CD4-positive, alpha-beta T cell treated with Interleukin-6 at 100 ng/mL for 8 hours (primary cell): ENCODE measurements at regions not wholly inside any gene's neighbourhood (a gene's known extent, or its start where the extent isn't known, plus 50 kb on each side); places are given as distances from the start of the nearest gene placed in this dataset.
"Not testable (repeated sequence)": the region's sequence is repeated elsewhere in the genome, so short reads cannot be mapped to it uniquely, and the experiment has no call there.

ENCODE experiments used
- DNase-seq: peaks from one replicate; pipeline ENCODE4 v3.0.0-alpha.2; 2020; ENCODE audit warnings: mixed read lengths, low spot score

- no peak for DNase-seq
Observed at GRCh38 chr6:26264547-26264946, 100.5 kb upstream of the BTN3A2 start.

GRCh38 chr6:26267083-26267589, 97.9 kb upstream of the BTN3A2 start:
- no peak for DNase-seq

- peak; percentile 3 for DNase-seq
Observed at GRCh38 chr6:26268659-26269402, 96.2 kb upstream of the BTN3A2 start.

GRCh38 chr6:26269531-26270485, 95.2 kb upstream of the BTN3A2 start:
- DNase-seq, result no peak

- DNase-seq, result peak; percentile 7
Observed at GRCh38 chr6:26270486-26270861, 94.5 kb upstream of the BTN3A2 start.

- DNase-seq, result peak; percentile 83
Observed at GRCh38 chr6:26270903-26271667, 93.9 kb upstream of the BTN3A2 start.

GRCh38 chr6:26271668-26272024, 93.4 kb upstream of the BTN3A2 start:
- no peak for DNase-seq

- DNase-seq, result peak; percentile 49
Observed at GRCh38 chr6:26272171-26272637, 92.8 kb upstream of the BTN3A2 start.

GRCh38 chr6:26273673-26274588, 91.1 kb upstream of the BTN3A2 start:
- peak; percentile 50 for DNase-seq

GRCh38 chr6:26275663-26276062, 89.3 kb upstream of the BTN3A2 start:
- no peak for DNase-seq

- DNase-seq, result no peak
Observed at GRCh38 chr6:26276841-26277648, 88.0 kb upstream of the BTN3A2 start.

- no peak for DNase-seq
Observed at GRCh38 chr6:26278536-26278935, 86.5 kb upstream of the BTN3A2 start.

- not testable (repeated sequence) for DNase-seq
Observed at GRCh38 chr6:26279371-26279770, 85.6 kb upstream of the BTN3A2 start.

- DNase-seq, result no peak
Observed at GRCh38 chr6:26280407-26280806, 84.6 kb upstream of the BTN3A2 start.

GRCh38 chr6:26284537-26285142, 80.4 kb upstream of the BTN3A2 start:
- DNase-seq, result peak; percentile 63

- DNase-seq, result peak; percentile 98
Observed at GRCh38 chr6:26285143-26286134, 79.6 kb upstream of the BTN3A2 start.

GRCh38 chr6:26286168-26286877, 78.7 kb upstream of the BTN3A2 start:
- peak; percentile 82 for DNase-seq

GRCh38 chr6:26288155-26288554, 76.8 kb upstream of the BTN3A2 start:
- DNase-seq, result no peak
